ENCODE measurements at regions not wholly inside any gene's neighbourhood (a gene's known extent, or its start where the extent isn't known, plus 50 kb on each side); places are given as distances from the start of the nearest gene placed in this dataset.

DNA sequence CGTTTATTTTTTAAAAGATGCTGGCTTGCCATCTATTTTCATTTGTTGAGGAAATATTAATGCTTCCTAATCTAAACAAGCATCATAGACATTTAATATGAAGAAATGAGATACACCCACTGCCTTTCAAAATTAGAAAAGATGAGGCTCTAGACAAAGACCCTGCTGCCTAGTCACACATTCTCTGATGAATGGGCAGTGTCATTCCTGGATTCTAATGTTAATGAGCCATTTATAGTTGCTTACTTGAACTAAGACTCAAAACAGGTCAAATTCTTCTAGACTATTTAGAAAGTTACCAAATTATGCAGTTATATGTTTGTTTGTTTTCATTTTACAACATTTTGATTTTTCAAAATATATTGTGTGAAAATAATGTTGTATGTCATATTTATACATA is 237.6 kb downstream of the CDH7 start:
- Histone ChIP-seq H3K4me3 (ENCODE audit: low read length in 2 of 2) (no peak overlapping the region), H3K27ac (ENCODE audit: low read depth in 1 of 2, low read length in 1 of 2) (no peak overlapping the region), H3K36me3 (ENCODE audit: control insufficient read depth in 2 of 2, insufficient read depth in 2 of 2, low read length in 1 of 2) (no peaks in the 10 kb centered on the region), H3K9me3 (ENCODE audit: control insufficient read depth in 2 of 2, insufficient read depth in 1 of 2, low read length in 1 of 2) (no peaks in the 10 kb centered on the region), H3K4me1 (ENCODE audit: control insufficient read depth in 2 of 2, insufficient read depth in 2 of 2, low read length in 2 of 2) (no peaks in the 10 kb centered on the region), H3K27me3 (ENCODE audit: control insufficient read depth in 2 of 2, insufficient read depth in 1 of 2, low read length in 1 of 2) (no peaks in the 10 kb centered on the region)
- WGBS, result 94% methylated on average over 1 of the region's 1 CpG
- no peak for DNase-seq (ENCODE audit: low read depth in 6 of 9, low spot score in 9 of 9)

DNA sequence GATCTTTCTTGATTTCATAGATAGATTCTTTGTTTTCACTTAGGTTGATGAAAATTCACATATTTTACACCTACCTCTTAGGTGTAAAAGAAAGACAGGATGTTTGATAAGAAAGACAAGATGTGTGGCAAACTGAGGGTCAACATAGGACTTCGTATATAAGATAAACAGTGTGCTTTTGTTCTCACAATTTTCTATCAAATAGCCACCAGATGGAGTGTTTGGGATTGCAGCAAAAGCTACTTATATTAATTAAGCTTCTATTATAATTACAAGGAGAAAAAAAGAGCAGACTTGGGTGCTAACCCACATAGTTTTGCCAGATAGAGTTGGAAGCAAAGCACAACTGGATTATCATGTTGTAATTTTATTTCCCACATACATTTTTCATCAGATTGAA is 232.9 kb downstream of the CDH7 start:
- Histone ChIP-seq H3K9me3 (ENCODE audit: control insufficient read depth in 2 of 2, insufficient read depth in 1 of 2, low read length in 1 of 2) (no peaks in the 10 kb centered on the region), H3K27me3 (ENCODE audit: control insufficient read depth in 2 of 2, insufficient read depth in 1 of 2, low read length in 1 of 2) (no peaks in the 10 kb centered on the region), H3K4me1 (ENCODE audit: control insufficient read depth in 2 of 2, insufficient read depth in 2 of 2, low read length in 2 of 2) (no peaks in the 10 kb centered on the region), H3K27ac (ENCODE audit: low read depth in 1 of 2, low read length in 1 of 2) (no peak overlapping the region), H3K4me3 (ENCODE audit: low read length in 2 of 2) (no peak overlapping the region), H3K36me3 (ENCODE audit: control insufficient read depth in 2 of 2, insufficient read depth in 2 of 2, low read length in 1 of 2) (no peaks in the 10 kb centered on the region)
- WGBS, result 83% methylated on average over 1 of the region's 1 CpG
- DNase-seq (ENCODE audit: low read depth in 6 of 9, low spot score in 9 of 9), result no peak

DNA sequence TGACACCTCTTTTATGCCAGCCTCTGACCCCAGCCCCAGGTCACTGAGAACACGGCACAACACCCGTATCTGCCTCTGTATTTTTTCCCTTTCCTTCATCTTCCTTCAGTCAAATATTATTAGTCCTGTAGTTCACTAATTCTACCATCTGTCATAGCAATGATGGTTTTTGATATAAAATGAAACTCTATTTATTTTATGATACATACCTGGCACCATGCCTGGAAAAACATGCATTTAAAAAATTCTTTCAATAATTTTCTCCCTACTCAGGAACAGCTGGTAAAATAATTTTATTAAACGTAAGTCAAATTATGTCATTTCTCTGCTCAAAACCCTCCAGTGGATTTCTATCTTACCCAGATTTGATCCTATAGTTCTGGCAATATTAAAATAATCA is 224.7 kb downstream of the CDH7 start:
- no peak overlapping the region for H3K27ac ChIP-seq (ENCODE audit: low read depth in 1 of 2, low read length in 1 of 2)
- no peaks in the 10 kb centered on the region for H3K4me1 ChIP-seq (ENCODE audit: control insufficient read depth in 2 of 2, insufficient read depth in 2 of 2, low read length in 2 of 2)
- 90% methylated on average over 3 of the region's 3 CpGs for WGBS
- no peaks in the 10 kb centered on the region for H3K9me3 ChIP-seq (ENCODE audit: control insufficient read depth in 2 of 2, insufficient read depth in 1 of 2, low read length in 1 of 2)
- H3K4me3 ChIP-seq (ENCODE audit: low read length in 2 of 2), result no peak overlapping the region
- no peaks in the 10 kb centered on the region for H3K27me3 ChIP-seq (ENCODE audit: control insufficient read depth in 2 of 2, insufficient read depth in 1 of 2, low read length in 1 of 2)
- no peaks in the 10 kb centered on the region for H3K36me3 ChIP-seq (ENCODE audit: control insufficient read depth in 2 of 2, insufficient read depth in 2 of 2, low read length in 1 of 2)
- no peak for DNase-seq (ENCODE audit: low read depth in 6 of 9, low spot score in 9 of 9)

DNA sequence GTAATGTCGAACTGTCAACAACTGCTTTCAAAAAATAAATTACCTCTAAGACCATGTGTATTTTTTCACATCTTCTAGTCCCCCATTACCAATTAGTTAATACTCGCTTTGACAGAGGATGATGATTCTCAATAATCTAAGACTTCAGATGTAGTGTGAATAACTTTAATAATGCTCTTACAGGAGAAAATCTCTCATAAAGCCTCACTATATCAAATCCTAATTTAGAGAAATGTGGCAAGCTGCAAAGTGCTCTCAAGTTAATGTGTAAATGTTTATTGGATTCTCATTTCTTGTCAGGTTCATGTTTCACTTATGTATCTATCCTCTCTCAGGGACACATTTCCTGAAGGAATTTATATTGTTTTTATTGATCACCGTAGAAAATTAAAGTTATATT is 223.9 kb downstream of the CDH7 start:
- DNase-seq (ENCODE audit: low read depth in 6 of 9, low spot score in 9 of 9), result no peak
- no peaks in the 10 kb centered on the region for H3K4me1 ChIP-seq (ENCODE audit: control insufficient read depth in 2 of 2, insufficient read depth in 2 of 2, low read length in 2 of 2)
- no peaks in the 10 kb centered on the region for H3K36me3 ChIP-seq (ENCODE audit: control insufficient read depth in 2 of 2, insufficient read depth in 2 of 2, low read length in 1 of 2)
- WGBS, result 91% methylated on average over 3 of the region's 3 CpGs
- H3K27me3 ChIP-seq (ENCODE audit: control insufficient read depth in 2 of 2, insufficient read depth in 1 of 2, low read length in 1 of 2), result no peaks in the 10 kb centered on the region
- H3K4me3 ChIP-seq (ENCODE audit: low read length in 2 of 2), result no peak overlapping the region
- H3K9me3 ChIP-seq (ENCODE audit: control insufficient read depth in 2 of 2, insufficient read depth in 1 of 2, low read length in 1 of 2), result no peaks in the 10 kb centered on the region
- no peak overlapping the region for H3K27ac ChIP-seq (ENCODE audit: low read depth in 1 of 2, low read length in 1 of 2)

DNA sequence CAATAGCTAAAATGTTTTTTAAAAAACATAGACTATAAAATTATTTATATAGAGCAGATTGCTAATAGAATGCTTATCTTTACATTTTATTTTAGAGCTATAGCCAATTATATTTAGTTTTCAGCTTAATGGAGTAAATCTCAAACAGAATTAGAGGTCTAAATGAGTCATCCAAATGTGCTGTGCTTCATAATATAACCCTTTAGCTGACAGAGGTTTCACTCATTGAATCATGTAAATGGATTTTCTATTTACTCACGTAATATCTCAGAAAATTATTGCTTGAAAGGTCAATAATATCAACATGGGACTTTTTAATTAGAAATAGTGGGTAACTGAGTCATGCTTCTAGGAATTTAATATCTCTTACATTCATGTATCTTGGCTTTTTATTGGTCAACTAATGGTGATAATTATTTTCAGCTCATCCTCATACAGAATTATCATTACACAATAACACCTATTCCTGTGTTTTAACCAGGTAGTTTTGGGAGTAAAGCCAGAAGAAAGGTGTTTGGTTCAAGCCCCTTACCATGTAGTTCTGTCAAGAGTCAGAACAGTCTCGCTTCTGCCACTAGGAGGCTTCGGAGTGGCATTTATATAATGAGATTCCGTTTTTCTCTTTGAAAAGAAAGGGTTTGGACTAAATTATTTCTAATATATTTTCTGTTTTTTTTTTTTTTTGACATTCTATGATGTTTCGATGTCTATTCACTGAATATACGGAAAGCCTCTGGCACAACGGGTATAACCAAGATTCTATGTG is 217.6 kb downstream of the CDH7 start:
- Histone ChIP-seq H3K27me3 (ENCODE audit: control insufficient read depth in 2 of 2, insufficient read depth in 1 of 2, low read length in 1 of 2) (no peaks in the 10 kb centered on the region), H3K4me3 (ENCODE audit: low read length in 2 of 2) (no peak overlapping the region), H3K9me3 (ENCODE audit: control insufficient read depth in 2 of 2, insufficient read depth in 1 of 2, low read length in 1 of 2) (no peaks in the 10 kb centered on the region), H3K4me1 (ENCODE audit: control insufficient read depth in 2 of 2, insufficient read depth in 2 of 2, low read length in 2 of 2) (no peaks in the 10 kb centered on the region), H3K27ac (ENCODE audit: low read depth in 1 of 2, low read length in 1 of 2) (no peak overlapping the region), H3K36me3 (ENCODE audit: control insufficient read depth in 2 of 2, insufficient read depth in 2 of 2, low read length in 1 of 2) (no peaks in the 10 kb centered on the region)
- 77% methylated on average over 7 of the region's 7 CpGs for WGBS
- no peak for DNase-seq (ENCODE audit: low read depth in 6 of 9, low spot score in 9 of 9)

DNA sequence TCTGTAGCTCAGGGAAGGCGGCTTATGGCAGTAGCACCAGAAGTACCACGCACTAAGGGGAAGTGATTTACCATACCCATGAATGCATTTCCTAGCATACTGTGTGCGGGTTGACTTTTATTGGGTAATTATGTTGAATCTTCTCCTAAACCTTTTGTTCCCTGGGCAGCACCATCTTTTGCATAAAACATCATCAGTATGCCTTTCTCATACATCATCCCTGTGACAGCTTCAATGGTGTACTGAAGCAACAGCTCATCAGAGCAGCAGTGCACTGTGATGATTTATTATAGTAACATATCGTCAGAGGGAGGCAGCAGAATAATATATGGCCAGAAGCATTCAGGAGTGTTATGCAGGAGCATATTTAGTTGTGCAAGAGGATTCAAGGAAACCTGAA is 204.9 kb downstream of the CDH7 start:
- Histone ChIP-seq H3K4me1 (ENCODE audit: control insufficient read depth in 2 of 2, insufficient read depth in 2 of 2, low read length in 2 of 2) (no peaks in the 10 kb centered on the region), H3K4me3 (ENCODE audit: low read length in 2 of 2) (no peak overlapping the region), H3K27me3 (ENCODE audit: control insufficient read depth in 2 of 2, insufficient read depth in 1 of 2, low read length in 1 of 2) (no peaks in the 10 kb centered on the region), H3K36me3 (ENCODE audit: control insufficient read depth in 2 of 2, insufficient read depth in 2 of 2, low read length in 1 of 2) (no peaks in the 10 kb centered on the region), H3K9me3 (ENCODE audit: control insufficient read depth in 2 of 2, insufficient read depth in 1 of 2, low read length in 1 of 2) (no peaks in the 10 kb centered on the region), H3K27ac (ENCODE audit: low read depth in 1 of 2, low read length in 1 of 2) (no peak overlapping the region)
- WGBS, result 73% methylated on average over 4 of the region's 4 CpGs
- DNase-seq (ENCODE audit: low read depth in 6 of 9, low spot score in 9 of 9), result no peak

DNA sequence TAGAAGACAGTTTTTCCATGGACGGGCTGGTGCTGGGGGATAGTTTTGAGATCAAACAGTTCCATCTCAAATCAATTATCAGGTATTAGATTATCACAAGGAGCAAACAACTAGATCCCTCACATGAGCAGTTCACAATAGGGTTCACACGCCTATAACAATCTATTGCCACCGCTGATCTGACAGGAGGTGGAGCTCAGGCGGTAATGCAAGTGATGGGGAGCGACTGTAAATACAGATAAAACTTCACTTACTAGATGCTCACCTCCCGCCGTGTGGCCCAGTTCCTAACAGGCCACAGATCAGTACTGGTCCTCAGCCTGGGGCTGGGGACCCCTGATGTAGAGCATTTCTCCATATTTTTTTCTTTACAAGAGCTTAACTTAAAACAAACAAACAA is 203.6 kb downstream of the CDH7 start:
- WGBS, result 97% methylated on average over 7 of the region's 7 CpGs
- no peaks in the 10 kb centered on the region for H3K4me1 ChIP-seq (ENCODE audit: control insufficient read depth in 2 of 2, insufficient read depth in 2 of 2, low read length in 2 of 2)
- DNase-seq (ENCODE audit: low read depth in 6 of 9, low spot score in 9 of 9), result no peak
- no peak overlapping the region for H3K4me3 ChIP-seq (ENCODE audit: low read length in 2 of 2)
- H3K36me3 ChIP-seq (ENCODE audit: control insufficient read depth in 2 of 2, insufficient read depth in 2 of 2, low read length in 1 of 2), result no peaks in the 10 kb centered on the region
- no peak overlapping the region for H3K27ac ChIP-seq (ENCODE audit: low read depth in 1 of 2, low read length in 1 of 2)
- H3K27me3 ChIP-seq (ENCODE audit: control insufficient read depth in 2 of 2, insufficient read depth in 1 of 2, low read length in 1 of 2), result no peaks in the 10 kb centered on the region
- no peaks in the 10 kb centered on the region for H3K9me3 ChIP-seq (ENCODE audit: control insufficient read depth in 2 of 2, insufficient read depth in 1 of 2, low read length in 1 of 2)

DNA sequence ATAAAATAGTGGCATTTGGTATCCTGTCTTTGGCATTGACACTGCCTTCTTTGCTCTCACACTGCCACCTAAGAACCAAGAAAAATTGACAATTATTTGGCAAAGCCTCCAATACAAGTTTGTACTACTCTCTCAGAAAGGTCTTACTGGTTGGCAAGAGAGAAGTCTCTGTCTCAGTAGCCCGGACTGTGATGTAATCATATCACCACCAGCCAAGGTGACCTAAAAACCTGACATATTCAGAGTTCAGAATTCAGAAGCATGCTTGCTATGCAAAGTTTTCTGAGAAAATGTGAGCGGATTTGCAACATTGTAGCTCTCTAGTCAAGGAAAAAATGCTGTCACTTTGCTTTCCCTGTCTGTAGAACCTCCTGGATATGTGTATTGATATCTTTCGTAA is 196.0 kb downstream of the CDH7 start:
- no peaks in the 10 kb centered on the region for H3K4me1 ChIP-seq (ENCODE audit: control insufficient read depth in 2 of 2, insufficient read depth in 2 of 2, low read length in 2 of 2)
- no peaks in the 10 kb centered on the region for H3K36me3 ChIP-seq (ENCODE audit: control insufficient read depth in 2 of 2, insufficient read depth in 2 of 2, low read length in 1 of 2)
- no peaks in the 10 kb centered on the region for H3K9me3 ChIP-seq (ENCODE audit: control insufficient read depth in 2 of 2, insufficient read depth in 1 of 2, low read length in 1 of 2)
- H3K27me3 ChIP-seq (ENCODE audit: control insufficient read depth in 2 of 2, insufficient read depth in 1 of 2, low read length in 1 of 2), result no peaks in the 10 kb centered on the region
- WGBS, result 57% methylated on average over 3 of the region's 3 CpGs
- no peak overlapping the region for H3K27ac ChIP-seq (ENCODE audit: low read depth in 1 of 2, low read length in 1 of 2)
- no peak overlapping the region for H3K4me3 ChIP-seq (ENCODE audit: low read length in 2 of 2)
- DNase-seq (ENCODE audit: low read depth in 6 of 9, low spot score in 9 of 9), result no peak

DNA sequence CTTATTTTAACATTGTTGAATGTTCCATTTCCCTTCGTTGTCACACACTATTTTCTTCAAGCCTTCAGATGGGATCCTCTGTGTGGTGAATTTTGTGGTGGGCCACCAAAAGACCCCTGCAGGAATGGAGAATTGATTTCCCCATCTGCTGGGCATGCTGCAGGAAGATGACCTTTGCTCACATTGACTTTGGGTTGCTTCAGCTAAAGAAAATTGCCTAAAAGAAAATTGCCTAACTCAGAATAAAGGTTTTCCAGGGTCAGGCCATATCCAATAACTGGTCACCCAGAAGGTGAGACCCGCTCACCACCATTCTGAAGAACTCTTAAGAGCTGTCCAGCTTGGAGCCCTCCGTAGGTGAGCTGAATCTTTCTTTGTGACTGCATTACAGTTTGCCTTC is 192.5 kb downstream of the CDH7 start:
- no peaks in the 10 kb centered on the region for H3K27me3 ChIP-seq (ENCODE audit: control insufficient read depth in 2 of 2, insufficient read depth in 1 of 2, low read length in 1 of 2)
- no peaks in the 10 kb centered on the region for H3K9me3 ChIP-seq (ENCODE audit: control insufficient read depth in 2 of 2, insufficient read depth in 1 of 2, low read length in 1 of 2)
- no peaks in the 10 kb centered on the region for H3K36me3 ChIP-seq (ENCODE audit: control insufficient read depth in 2 of 2, insufficient read depth in 2 of 2, low read length in 1 of 2)
- no peak overlapping the region for H3K4me3 ChIP-seq (ENCODE audit: low read length in 2 of 2)
- no peak overlapping the region for H3K27ac ChIP-seq (ENCODE audit: low read depth in 1 of 2, low read length in 1 of 2)
- WGBS, result 88% methylated on average over 3 of the region's 3 CpGs
- DNase-seq (ENCODE audit: low read depth in 6 of 9, low spot score in 9 of 9), result no peak
- no peaks in the 10 kb centered on the region for H3K4me1 ChIP-seq (ENCODE audit: control insufficient read depth in 2 of 2, insufficient read depth in 2 of 2, low read length in 2 of 2)
